ENCODE measurements at regions not wholly inside any gene's neighbourhood (a gene's known extent, or its start where the extent isn't known, plus 50 kb on each side); places are given as distances from the start of the nearest gene placed in this dataset.

- TF ChIP-seq HOMEZ (CRISPR knock-in tag; IDR thresholded peaks at IDR 0.05) (no peak), SIN3A (IDR thresholded peaks at IDR 0.05; ENCODE audit: borderline replicate concordance in 2 of 2, control insufficient read depth in 1 of 2, low read depth in 2 of 2, low read length in 2 of 2) (no peak), ZBTB7A (IDR thresholded peaks at IDR 0.05; ENCODE audit: borderline replicate concordance, control insufficient read depth, low read depth, low read length) (no peak), EP400 (IDR thresholded peaks at IDR 0.05) (no peak), JUNB (CRISPR knock-in tag; conservative IDR thresholded peaks at IDR 0.05) (no peak), ZBTB5 (IDR thresholded peaks at IDR 0.05) (no peak), NCOA1 (IDR thresholded peaks at IDR 0.05; ENCODE audit: low read depth) (no peak), BRCA1 (IDR thresholded peaks at IDR 0.05) (no peak), BRCA1 (CRISPR knock-in tag; IDR thresholded peaks at IDR 0.05) (no peak)
Measured at GRCh38 chr16:82452004-82452756, 174.6 kb upstream of the CDH13 start (continued).

Data from K562 (cell line).